Activated naive CD4-positive, alpha-beta T cell treated with anti-CD3 and anti-CD28 coated beads, Interleukin-2, amount 10 ng/mL, durations not matched to agents 7 days and 5 days (primary cell): ENCODE measurements at regions not wholly inside any gene's neighbourhood (a gene's known extent, or its start where the extent isn't known, plus 50 kb on each side); places are given as distances from the start of the nearest gene placed in this dataset.

ENCODE experiments used
- CTCF ChIA-PET: fragments of 350-600 bp; sonication (Branson Sonifier 250); formaldehyde crosslinking; loops from one replicate; lab custom pipeline; 2021; ENCODE audit warnings: antibody characterized with exemption; lab: Charles Lee
- DNase-seq: peaks from one replicate; pipeline ENCODE4 v3.0.0-alpha.2; 2020
- H3K27ac Mint-ChIP-seq: one replicate; pipeline ENCODE4 v1.8.0; 2021; ENCODE audit warnings: mild to moderate bottlenecking, moderate library complexity, mixed read lengths
- H3K27me3 Mint-ChIP-seq: one replicate; pipeline ENCODE4 v1.8.0; 2021; ENCODE audit warnings: mild to moderate bottlenecking, mixed read lengths
- H3K36me3 Mint-ChIP-seq: one replicate; pipeline ENCODE4 v1.8.0; 2021; ENCODE audit warnings: mixed read lengths
- H3K4me1 Mint-ChIP-seq: one replicate; pipeline ENCODE4 v1.8.0; 2021; ENCODE audit warnings: mixed read lengths
- H3K4me3 Mint-ChIP-seq: one replicate; pipeline ENCODE4 v1.8.0; 2021; ENCODE audit warnings: mild to moderate bottlenecking, moderate library complexity, mixed read lengths
- H3K9me3 Mint-ChIP-seq: one replicate; pipeline ENCODE4 v1.8.0; 2021; ENCODE audit warnings: mixed read lengths

GRCh38 chr13:57224414-57224813 lies 57.4 kb downstream of the PRR20E start:
- Mint-ChIP-seq H3K4me3 (no peak overlapping the region), H3K27ac (no peak overlapping the region), H3K9me3 (peaks cover 4% of the 10 kb centered on the region), H3K36me3 (no peaks in the 10 kb centered on the region), H3K27me3 (no peaks in the 10 kb centered on the region), H3K4me1 (no peaks in the 10 kb centered on the region)
- CTCF ChIA-PET, result no interaction called here
- DNase-seq, result no peak

- CTCF ChIA-PET, result no interaction called here
- Mint-ChIP-seq H3K9me3 (peaks cover 6% of the 10 kb centered on the region), H3K4me1 (no peaks in the 10 kb centered on the region), H3K27me3 (no peaks in the 10 kb centered on the region), H3K36me3 (no peaks in the 10 kb centered on the region), H3K4me3 (no peak overlapping the region), H3K27ac (no peak overlapping the region)
- no peak for DNase-seq
Measured at GRCh38 chr13:57250472-57250871, 83.5 kb downstream of the PRR20E start.

DNA sequence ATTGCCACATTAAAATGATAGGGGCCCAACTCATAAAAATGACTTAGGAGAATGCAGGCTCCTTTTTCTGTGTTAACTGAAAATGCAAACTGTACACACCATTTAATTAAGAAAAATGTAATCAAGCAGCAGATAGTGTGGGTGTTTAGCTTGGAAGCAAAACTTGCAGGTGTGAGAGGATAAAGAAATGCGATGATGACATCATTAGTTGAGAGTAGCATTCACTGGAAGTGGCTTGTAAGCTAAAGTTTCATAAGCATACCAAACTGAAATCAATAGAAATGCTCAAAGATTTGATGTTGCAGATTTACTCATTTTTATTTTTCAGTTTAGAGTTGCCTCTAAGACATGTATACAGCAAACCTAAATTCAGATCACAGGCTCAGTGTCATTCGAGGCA lies 86.6 kb downstream of the PRR20E start:
- DNase-seq, result no peak
- no peaks in the 10 kb centered on the region for H3K36me3 Mint-ChIP-seq
- no peak overlapping the region for H3K27ac Mint-ChIP-seq
- peaks cover 9% of the 10 kb centered on the region for H3K9me3 Mint-ChIP-seq
- no peak overlapping the region for H3K4me3 Mint-ChIP-seq
- CTCF ChIA-PET, result no interaction called here
- no peaks in the 10 kb centered on the region for H3K27me3 Mint-ChIP-seq
- H3K4me1 Mint-ChIP-seq, result no peaks in the 10 kb centered on the region

- CTCF ChIA-PET, result no interaction called here
- no peaks in the 10 kb centered on the region for H3K36me3 Mint-ChIP-seq
- no peak overlapping the region for H3K4me3 Mint-ChIP-seq
- no peaks in the 10 kb centered on the region for H3K27me3 Mint-ChIP-seq
- no peak for DNase-seq
- no peak overlapping the region for H3K27ac Mint-ChIP-seq
- no peaks in the 10 kb centered on the region for H3K4me1 Mint-ChIP-seq
- H3K9me3 Mint-ChIP-seq, result peaks cover 4% of the 10 kb centered on the region
Measured at GRCh38 chr13:57264965-57265364, 98.0 kb downstream of the PRR20E start.

GRCh38 chr13:57270493-57270892 lies 103.5 kb downstream of the PRR20E start:
- peaks cover 4% of the 10 kb centered on the region for H3K9me3 Mint-ChIP-seq
- H3K4me3 Mint-ChIP-seq, result no peak overlapping the region
- no peaks in the 10 kb centered on the region for H3K36me3 Mint-ChIP-seq
- CTCF ChIA-PET, result no interaction called here
- no peak for DNase-seq
- no peaks in the 10 kb centered on the region for H3K27me3 Mint-ChIP-seq
- no peak overlapping the region for H3K27ac Mint-ChIP-seq
- no peaks in the 10 kb centered on the region for H3K4me1 Mint-ChIP-seq

GRCh38 chr13:57286511-57287098 lies 119.6 kb downstream of the PRR20E start:
- H3K9me3 Mint-ChIP-seq, result peaks cover 3% of the 10 kb centered on the region
- H3K36me3 Mint-ChIP-seq, result no peaks in the 10 kb centered on the region
- H3K4me3 Mint-ChIP-seq, result no peak overlapping the region
- CTCF ChIA-PET, result no interaction called here
- DNase-seq, result no peak
- H3K4me1 Mint-ChIP-seq, result no peaks in the 10 kb centered on the region
- no peaks in the 10 kb centered on the region for H3K27me3 Mint-ChIP-seq
- H3K27ac Mint-ChIP-seq, result no peak overlapping the region

GRCh38 chr13:57302604-57303003 lies 135.6 kb downstream of the PRR20E start:
- no peak overlapping the region for H3K4me3 Mint-ChIP-seq
- H3K27me3 Mint-ChIP-seq, result no peaks in the 10 kb centered on the region
- no peak overlapping the region for H3K27ac Mint-ChIP-seq
- DNase-seq, result no peak
- no peaks in the 10 kb centered on the region for H3K36me3 Mint-ChIP-seq
- CTCF ChIA-PET, result no interaction called here
- peaks cover 4% of the 10 kb centered on the region for H3K9me3 Mint-ChIP-seq
- H3K4me1 Mint-ChIP-seq, result no peaks in the 10 kb centered on the region

DNA sequence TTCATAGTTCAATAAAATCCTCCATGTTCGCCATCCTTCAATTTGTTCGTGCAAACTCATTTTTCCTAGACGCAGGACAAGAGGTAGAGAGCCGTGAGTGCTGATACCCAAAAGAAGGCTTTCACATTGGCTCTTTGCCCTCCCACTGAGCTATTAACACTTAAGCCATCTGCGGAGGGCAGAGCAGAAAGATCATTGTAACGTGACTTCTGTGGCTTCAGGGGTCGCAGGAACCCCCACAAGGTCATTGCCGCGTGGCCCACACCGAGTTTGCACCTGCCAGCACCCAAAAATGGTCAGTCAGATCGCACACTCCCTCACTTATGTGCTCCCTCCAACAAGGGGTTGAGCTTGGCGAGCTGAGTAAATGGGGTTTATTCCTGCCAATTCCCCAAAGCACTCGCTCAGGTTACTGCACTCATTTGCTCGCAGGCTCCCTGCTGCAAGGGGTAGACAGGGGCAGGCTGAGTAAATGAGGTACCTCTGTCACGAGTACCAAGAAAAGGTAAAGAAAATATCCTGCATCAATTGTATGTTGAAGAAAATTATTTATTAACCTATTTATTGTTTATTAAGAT lies 144.1 kb downstream of the PRR20E start:
- CTCF ChIA-PET, result no interaction called here
- no peak for DNase-seq

DNA sequence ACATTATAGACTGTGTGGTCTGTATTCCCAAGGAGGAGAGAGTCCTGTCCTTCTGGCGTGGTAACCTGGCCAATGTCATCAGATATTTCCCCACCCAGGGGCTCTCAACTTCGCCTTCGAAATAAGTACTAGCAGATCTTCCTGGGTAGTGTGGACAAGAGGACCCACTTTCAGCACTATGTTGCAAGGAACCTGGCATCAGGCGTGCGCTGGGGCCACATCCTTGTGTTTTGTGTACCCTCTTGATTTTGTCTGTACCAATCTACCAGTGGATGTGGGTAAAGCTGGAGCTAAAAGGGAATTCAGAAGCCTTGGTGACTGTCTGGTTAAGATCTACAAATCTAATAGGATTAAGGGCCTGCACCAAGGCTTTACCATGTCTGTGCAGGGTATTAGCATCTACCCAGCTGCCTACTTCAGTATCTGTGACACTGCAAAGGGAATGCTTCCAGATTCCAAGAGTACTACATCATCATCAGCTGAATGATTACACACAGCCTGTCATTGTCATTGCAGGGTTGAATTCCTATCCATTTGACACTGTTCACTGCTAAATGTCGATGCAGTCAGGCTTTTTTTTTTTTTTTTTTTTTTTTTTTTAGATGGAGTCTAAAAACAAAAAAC lies 148.0 kb downstream of the PRR20E start:
- CTCF ChIA-PET, result interaction anchor here (0.7 kb wide), 1 partner anchor 367 kb away, joined by 4 read pairs; no protein-coding TSS in a partner anchor
- Mint-ChIP-seq H3K9me3 (peaks cover 9% of the 10 kb centered on the region), H3K4me3 (no peak overlapping the region), H3K27me3 (no peaks in the 10 kb centered on the region), H3K4me1 (no peaks in the 10 kb centered on the region), H3K27ac (no peak overlapping the region), H3K36me3 (no peaks in the 10 kb centered on the region)
- DNase-seq, result no peak

More for the DNA sequence above, 144.1 kb downstream of the PRR20E start:
- Mint-ChIP-seq H3K27ac (no peak overlapping the region), H3K27me3 (no peaks in the 10 kb centered on the region), H3K9me3 (peaks cover 3% of the 10 kb centered on the region), H3K36me3 (no peaks in the 10 kb centered on the region), H3K4me1 (no peaks in the 10 kb centered on the region), H3K4me3 (no peak overlapping the region)

DNA sequence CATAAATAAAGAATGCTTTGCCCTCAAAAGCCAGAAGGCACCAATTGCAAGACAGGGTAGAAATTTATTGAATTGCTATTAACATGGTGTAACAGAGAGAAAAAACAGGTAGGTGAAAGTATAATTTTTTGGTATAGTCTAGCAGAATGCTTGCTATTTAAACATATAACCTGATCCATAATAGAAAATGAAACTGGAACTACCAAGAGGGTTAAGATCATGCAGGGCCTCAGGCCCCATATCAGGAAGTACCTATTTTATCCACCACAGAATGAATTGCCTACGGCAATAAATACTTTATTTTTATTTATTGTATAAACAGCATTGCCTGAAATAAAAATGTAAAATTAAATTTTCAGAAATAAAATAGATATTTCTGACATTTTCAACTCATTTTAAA lies 159.5 kb downstream of the PRR20E start:
- no peak overlapping the region for H3K27ac Mint-ChIP-seq
- H3K9me3 Mint-ChIP-seq, result peaks cover under 1% of the 10 kb centered on the region
- DNase-seq, result no peak
- no peaks in the 10 kb centered on the region for H3K27me3 Mint-ChIP-seq
- CTCF ChIA-PET, result no interaction called here
- H3K4me3 Mint-ChIP-seq, result no peak overlapping the region
- H3K36me3 Mint-ChIP-seq, result no peaks in the 10 kb centered on the region
- no peaks in the 10 kb centered on the region for H3K4me1 Mint-ChIP-seq

- H3K36me3 Mint-ChIP-seq, result no peaks in the 10 kb centered on the region
- CTCF ChIA-PET, result no interaction called here
- no peak overlapping the region for H3K4me3 Mint-ChIP-seq
- H3K27ac Mint-ChIP-seq, result no peak overlapping the region
- no peak for DNase-seq
- no peaks in the 10 kb centered on the region for H3K4me1 Mint-ChIP-seq
- no peaks in the 10 kb centered on the region for H3K9me3 Mint-ChIP-seq
- H3K27me3 Mint-ChIP-seq, result no peaks in the 10 kb centered on the region
Measured at GRCh38 chr13:57340878-57341277, 173.9 kb downstream of the PRR20E start.

- no peaks in the 10 kb centered on the region for H3K27me3 Mint-ChIP-seq
- no peak overlapping the region for H3K4me3 Mint-ChIP-seq
- CTCF ChIA-PET, result no interaction called here
- no peaks in the 10 kb centered on the region for H3K9me3 Mint-ChIP-seq
- DNase-seq, result no peak
- no peaks in the 10 kb centered on the region for H3K4me1 Mint-ChIP-seq
- H3K27ac Mint-ChIP-seq, result no peak overlapping the region
- H3K36me3 Mint-ChIP-seq, result no peaks in the 10 kb centered on the region
Measured at GRCh38 chr13:57345526-57345925, 178.5 kb downstream of the PRR20E start.

GRCh38 chr13:57346786-57347185 lies 179.8 kb downstream of the PRR20E start:
- H3K27ac Mint-ChIP-seq, result no peak overlapping the region
- CTCF ChIA-PET, result no interaction called here
- no peak overlapping the region for H3K4me3 Mint-ChIP-seq
- H3K4me1 Mint-ChIP-seq, result no peaks in the 10 kb centered on the region
- no peaks in the 10 kb centered on the region for H3K36me3 Mint-ChIP-seq
- H3K9me3 Mint-ChIP-seq, result peaks cover 2% of the 10 kb centered on the region
- H3K27me3 Mint-ChIP-seq, result no peaks in the 10 kb centered on the region
- DNase-seq, result no peak

- no peaks in the 10 kb centered on the region for H3K4me1 Mint-ChIP-seq
- DNase-seq, result no peak
- H3K36me3 Mint-ChIP-seq, result no peaks in the 10 kb centered on the region
- H3K9me3 Mint-ChIP-seq, result peaks cover 6% of the 10 kb centered on the region
- H3K27me3 Mint-ChIP-seq, result no peaks in the 10 kb centered on the region
- H3K27ac Mint-ChIP-seq, result no peak overlapping the region
- no peak overlapping the region for H3K4me3 Mint-ChIP-seq
- CTCF ChIA-PET, result no interaction called here
Measured at GRCh38 chr13:57352114-57352513, 185.1 kb downstream of the PRR20E start.

GRCh38 chr13:57353831-57354230 lies 186.8 kb downstream of the PRR20E start:
- H3K9me3 Mint-ChIP-seq, result peaks cover 6% of the 10 kb centered on the region
- no peak overlapping the region for H3K4me3 Mint-ChIP-seq
- H3K4me1 Mint-ChIP-seq, result no peaks in the 10 kb centered on the region
- DNase-seq, result no peak
- no peaks in the 10 kb centered on the region for H3K36me3 Mint-ChIP-seq
- CTCF ChIA-PET, result no interaction called here
- H3K27me3 Mint-ChIP-seq, result no peaks in the 10 kb centered on the region
- H3K27ac Mint-ChIP-seq, result no peak overlapping the region
